Panc1 (cell line): ENCODE measurements at regions not wholly inside any gene's neighbourhood (a gene's known extent, or its start where the extent isn't known, plus 50 kb on each side); places are given as distances from the start of the nearest gene placed in this dataset.

ENCODE experiments used
- CTCF ChIP-seq: fragments of 450-650 bp; IDR thresholded peaks from 2 replicates; pipeline ENCODE4 v1.5.1; 2017; ENCODE audit warnings: mild to moderate bottlenecking
- POLR2AphosphoS5 ChIP-seq: IDR thresholded peaks from 2 replicates; pipeline ENCODE4 v1.6.1; 2012; ENCODE audit warnings: mild to moderate bottlenecking, low read depth, low read length, moderate library complexity
- REST ChIP-seq, 2 experiments: IDR thresholded peaks; 2 replicates each; pipeline ENCODE4 v1.6.1; 2011 to 2012; ENCODE audit warnings: low read depth in 2 of 2, control low read depth in 1 of 2, low read length in 1 of 2, mild to moderate bottlenecking in 1 of 2, moderate library complexity in 1 of 2; ENCODE audit not compliant: insufficient read depth in 1 of 2
- SIN3A ChIP-seq: IDR thresholded peaks from 2 replicates; pipeline ENCODE4 v1.6.1; 2012; ENCODE audit warnings: low read depth, mild to moderate bottlenecking, low read length, moderate library complexity, borderline replicate concordance; ENCODE audit not compliant: insufficient read depth
- TCF7L2 ChIP-seq: IDR thresholded peaks from 2 replicates; pipeline ENCODE4 v1.6.1; 2011; ENCODE audit warnings: mild to moderate bottlenecking, low read depth, low read length, inconsistent platforms

- TF ChIP-seq CTCF = no peak
- TF ChIP-seq POLR2AphosphoS5 = no peak
- TF ChIP-seq REST (IDR thresholded peaks at IDR 0.05; ENCODE audit: insufficient read depth in 1 of 2, low read depth in 2 of 2, low read length in 1 of 2) = no peak
- TF ChIP-seq TCF7L2 = no peak
- TF ChIP-seq SIN3A = no peak
These were observed 109.3 kb downstream of the THBS2 start for GRCh38 chr6:169144356-169144755.
